Panc1 (cell line): ENCODE measurements at regions not wholly inside any gene's neighbourhood (a gene's known extent, or its start where the extent isn't known, plus 50 kb on each side); places are given as distances from the start of the nearest gene placed in this dataset.
"Not testable (repeated sequence)": the region's sequence is repeated elsewhere in the genome, so short reads cannot be mapped to it uniquely, and the experiment has no call there.

Experiments
- ATAC-seq: fragments of 200-7000 bp; cut with Tn5 transposase; 2 replicates; pipeline ENCODE4 v1.9.1; 2020; ENCODE audit warnings: mild to moderate bottlenecking, moderate library complexity
- BruUV-seq: library from RNA; stranded (reverse); fragments of 400-500 nt; replicated peaks from 2 replicates; lab custom pipeline; 2021; lab: Mats Ljungman, UMichigan
- CTCF ChIA-PET: fragments of 300-600 bp; sonication (Branson Sonifier 250); formaldehyde crosslinking; loops from one replicate; lab custom pipeline; 2022; ENCODE audit warnings: antibody characterized with exemption; lab: Charles Lee
- POLR2A ChIA-PET: fragments of 300-600 bp; sonication (Branson Sonifier 250); formaldehyde crosslinking; loops from one replicate; lab custom pipeline; 2022; ENCODE audit warnings: antibody characterized with exemption; lab: Charles Lee
- DNase-seq: peaks from one replicate; pipeline ENCODE4 v3.0.0-alpha.2; 2010; ENCODE audit warnings: low read depth, low spot score
- H3K27ac ChIP-seq: 2 replicates; pipeline ENCODE4 v1.5.1; 2011; ENCODE audit warnings: mild to moderate bottlenecking, low read length, inconsistent platforms
- H3K27me3 ChIP-seq: fragments of 200-500 bp; sonication (Bioruptor generic); 2 replicates; pipeline ENCODE4 v1.6.0; 2014; ENCODE audit warnings: low read length, inconsistent platforms; ENCODE audit not compliant: control insufficient read depth, insufficient read depth
- H3K36me3 ChIP-seq: fragments of 200-500 bp; sonication (Bioruptor generic); 2 replicates; pipeline ENCODE4 v1.5.1; 2014; ENCODE audit warnings: inconsistent platforms, mild to moderate bottlenecking, low read length, moderate library complexity; ENCODE audit not compliant: control insufficient read depth, insufficient read depth
- H3K4me1 ChIP-seq: 2 replicates; pipeline ENCODE4 v1.5.1; 2011; ENCODE audit warnings: inconsistent platforms, mild to moderate bottlenecking, low read length, moderate library complexity; ENCODE audit not compliant: control insufficient read depth, insufficient read depth
- H3K4me3 ChIP-seq, 2 experiments: 2 replicates each; pipeline ENCODE4 v1.5.1; 2011 to 2012; ENCODE audit warnings: low read depth in 2 of 2, low read length in 2 of 2, mild to moderate bottlenecking in 2 of 2, inconsistent platforms in 1 of 2, moderate library complexity in 1 of 2
- H3K9me3 ChIP-seq: fragments of 200-500 bp; sonication (Bioruptor generic); 2 replicates; pipeline ENCODE4 v1.5.1; 2014; ENCODE audit warnings: low read depth, mild to moderate bottlenecking, inconsistent platforms, low read length, moderate library complexity; ENCODE audit not compliant: control insufficient read depth, insufficient read depth
- CTCF ChIP-seq: fragments of 450-650 bp; IDR thresholded peaks from 2 replicates; pipeline ENCODE4 v1.5.1; 2017; ENCODE audit warnings: mild to moderate bottlenecking
- POLR2AphosphoS5 ChIP-seq: IDR thresholded peaks from 2 replicates; pipeline ENCODE4 v1.6.1; 2012; ENCODE audit warnings: mild to moderate bottlenecking, low read depth, low read length, moderate library complexity
- SIN3A ChIP-seq: IDR thresholded peaks from 2 replicates; pipeline ENCODE4 v1.6.1; 2012; ENCODE audit warnings: low read depth, mild to moderate bottlenecking, low read length, moderate library complexity, borderline replicate concordance; ENCODE audit not compliant: insufficient read depth
- TCF7L2 ChIP-seq: IDR thresholded peaks from 2 replicates; pipeline ENCODE4 v1.6.1; 2011; ENCODE audit warnings: mild to moderate bottlenecking, low read depth, low read length, inconsistent platforms
- in situ Hi-C: cut with HindIII; loops from 2 replicates; pipeline ENCODE4 v1.10.0; 2016; ENCODE audit warnings: low sequenced_read_pairs, low pct_unique_long_range_greater_than_20kb
- intact Hi-C: fragments of 100-400 bp; cut with micrococcal nuclease; formaldehyde crosslinking; loops from one replicate; pipeline ENCODE4 v1.10.0; 2022; ENCODE audit not compliant: unreplicated experiment
- TF ChIP-seq, protein P1 (sequence below), 2 experiments: IDR thresholded peaks; 2 replicates each; pipeline ENCODE4 v1.6.1; 2011 to 2012; ENCODE audit warnings: low read depth in 2 of 2, control low read depth in 1 of 2, low read length in 1 of 2, mild to moderate bottlenecking in 1 of 2, moderate library complexity in 1 of 2; ENCODE audit not compliant: insufficient read depth in 1 of 2

GRCh38 chr1:196043268-196043667 is 565.0 kb downstream of the KCNT2 start:
- no peak overlapping the region for H3K4me3 ChIP-seq
- no peaks in the 10 kb centered on the region for H3K36me3 ChIP-seq
- ATAC-seq = no peak
- POLR2A ChIA-PET = no interaction called here
- CTCF ChIA-PET = no interaction called here
- no peaks in the 10 kb centered on the region for H3K9me3 ChIP-seq
- DNase-seq = no peak
- no peak for TF ChIP-seq CTCF
- no peak for TF ChIP-seq TCF7L2
- no peak for TF ChIP-seq POLR2AphosphoS5
- no peak for TF ChIP-seq SIN3A
- TF ChIP-seq, protein P1, sequence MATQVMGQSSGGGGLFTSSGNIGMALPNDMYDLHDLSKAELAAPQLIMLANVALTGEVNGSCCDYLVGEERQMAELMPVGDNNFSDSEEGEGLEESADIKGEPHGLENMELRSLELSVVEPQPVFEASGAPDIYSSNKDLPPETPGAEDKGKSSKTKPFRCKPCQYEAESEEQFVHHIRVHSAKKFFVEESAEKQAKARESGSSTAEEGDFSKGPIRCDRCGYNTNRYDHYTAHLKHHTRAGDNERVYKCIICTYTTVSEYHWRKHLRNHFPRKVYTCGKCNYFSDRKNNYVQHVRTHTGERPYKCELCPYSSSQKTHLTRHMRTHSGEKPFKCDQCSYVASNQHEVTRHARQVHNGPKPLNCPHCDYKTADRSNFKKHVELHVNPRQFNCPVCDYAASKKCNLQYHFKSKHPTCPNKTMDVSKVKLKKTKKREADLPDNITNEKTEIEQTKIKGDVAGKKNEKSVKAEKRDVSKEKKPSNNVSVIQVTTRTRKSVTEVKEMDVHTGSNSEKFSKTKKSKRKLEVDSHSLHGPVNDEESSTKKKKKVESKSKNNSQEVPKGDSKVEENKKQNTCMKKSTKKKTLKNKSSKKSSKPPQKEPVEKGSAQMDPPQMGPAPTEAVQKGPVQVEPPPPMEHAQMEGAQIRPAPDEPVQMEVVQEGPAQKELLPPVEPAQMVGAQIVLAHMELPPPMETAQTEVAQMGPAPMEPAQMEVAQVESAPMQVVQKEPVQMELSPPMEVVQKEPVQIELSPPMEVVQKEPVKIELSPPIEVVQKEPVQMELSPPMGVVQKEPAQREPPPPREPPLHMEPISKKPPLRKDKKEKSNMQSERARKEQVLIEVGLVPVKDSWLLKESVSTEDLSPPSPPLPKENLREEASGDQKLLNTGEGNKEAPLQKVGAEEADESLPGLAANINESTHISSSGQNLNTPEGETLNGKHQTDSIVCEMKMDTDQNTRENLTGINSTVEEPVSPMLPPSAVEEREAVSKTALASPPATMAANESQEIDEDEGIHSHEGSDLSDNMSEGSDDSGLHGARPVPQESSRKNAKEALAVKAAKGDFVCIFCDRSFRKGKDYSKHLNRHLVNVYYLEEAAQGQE (IDR thresholded peaks at IDR 0.05; ENCODE audit: insufficient read depth in 1 of 2, low read depth in 2 of 2, low read length in 1 of 2) = no peak
- in situ Hi-C loops = no loop called here
- no TSS peak for BruUV-seq
- no peaks in the 10 kb centered on the region for H3K27me3 ChIP-seq
- intact Hi-C loops = no loop called here
- H3K4me1 ChIP-seq = no peaks in the 10 kb centered on the region
- H3K27ac ChIP-seq = no peak overlapping the region

- H3K27me3 ChIP-seq = no peaks in the 10 kb centered on the region
- ATAC-seq (no peak), DNase-seq (no peak)
- no peaks in the 10 kb centered on the region for H3K36me3 ChIP-seq
- BruUV-seq = no TSS peak
- ChIA-PET CTCF (no interaction called here), POLR2A (no interaction called here)
- H3K27ac ChIP-seq = no peak overlapping the region
- in situ Hi-C loops (no loop called here), intact Hi-C loops (no loop called here)
- no peaks in the 10 kb centered on the region for H3K9me3 ChIP-seq
- TF ChIP-seq, protein P1 (IDR thresholded peaks at IDR 0.05; ENCODE audit: insufficient read depth in 1 of 2, low read depth in 2 of 2, low read length in 1 of 2) = no peak
- no peak for TF ChIP-seq POLR2AphosphoS5
- no peak for TF ChIP-seq TCF7L2
- TF ChIP-seq SIN3A = no peak
- no peak for TF ChIP-seq CTCF
- H3K4me3 ChIP-seq = no peak overlapping the region
- no peaks in the 10 kb centered on the region for H3K4me1 ChIP-seq
Observed at GRCh38 chr1:196034080-196034706, 574.0 kb downstream of the KCNT2 start.

DNA sequence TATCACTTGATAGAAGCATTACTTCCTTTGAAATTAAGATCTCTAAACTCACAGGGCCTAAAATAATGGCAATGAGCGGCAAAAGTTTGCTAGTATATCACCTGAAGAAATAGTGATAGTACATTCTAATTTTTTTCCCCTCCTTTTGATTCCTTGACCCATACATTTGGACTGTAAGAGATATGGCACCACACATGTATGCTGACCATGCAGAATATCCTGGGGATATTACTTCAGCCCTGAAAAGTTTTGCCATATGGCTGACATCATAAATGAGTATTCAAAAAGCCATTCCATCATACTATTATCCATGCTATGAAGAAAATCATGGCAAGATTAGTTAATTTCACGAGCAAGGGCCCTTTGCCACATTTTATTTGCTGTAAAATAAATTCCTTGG is 576.9 kb downstream of the KCNT2 start:
- H3K27ac ChIP-seq, H3K4me3 ChIP-seq, H3K36me3 ChIP-seq, H3K27me3 ChIP-seq, H3K4me1 ChIP-seq, ATAC-seq, POLR2A ChIA-PET, intact Hi-C loops, DNase-seq, in situ Hi-C loops, H3K9me3 ChIP-seq, BruUV-seq, CTCF ChIA-PET: not testable (repeated sequence)
